Pons (tissue), 1 donor: ENCODE measurements at regions not wholly inside any gene's neighbourhood (a gene's known extent, or its start where the extent isn't known, plus 50 kb on each side); places are given as distances from the start of the nearest gene placed in this dataset.
A peak's percentile ranks its signal among the peaks of the same experiment; 100 is the strongest.
"Not testable (repeated sequence)": the region's sequence is repeated elsewhere in the genome, so short reads cannot be mapped to it uniquely, and the experiment has no call there.

ENCODE experiments used
- DNase-seq: peaks from one replicate; pipeline ENCODE4 v3.0.0-alpha.2; 2016; ENCODE audit warnings: low spot score

GRCh38 chrX:47776292-47777006 is 60.3 kb upstream of the ZNF81 start:
- DNase-seq, result no peak

DNA sequence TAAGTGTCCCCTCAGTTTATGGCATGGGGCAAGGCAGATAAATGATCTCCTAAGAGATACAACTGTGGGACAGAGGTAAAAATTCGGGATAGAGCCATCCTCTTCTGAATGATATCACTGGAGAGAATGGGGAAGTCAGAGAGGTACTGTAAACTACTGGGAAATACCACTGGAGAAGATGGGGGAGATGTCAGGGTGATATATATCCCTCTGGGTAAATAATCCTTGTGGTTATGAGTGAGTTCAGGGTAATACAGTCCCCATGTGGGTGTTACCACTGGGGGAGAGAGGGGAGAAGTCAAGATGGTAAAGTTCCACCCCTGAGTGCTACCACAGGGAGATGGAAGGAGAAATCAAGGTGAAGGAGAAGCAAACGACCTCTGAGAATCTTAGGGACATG is 63.9 kb upstream of the ZNF81 start:
- DNase-seq, result no peak

DNA sequence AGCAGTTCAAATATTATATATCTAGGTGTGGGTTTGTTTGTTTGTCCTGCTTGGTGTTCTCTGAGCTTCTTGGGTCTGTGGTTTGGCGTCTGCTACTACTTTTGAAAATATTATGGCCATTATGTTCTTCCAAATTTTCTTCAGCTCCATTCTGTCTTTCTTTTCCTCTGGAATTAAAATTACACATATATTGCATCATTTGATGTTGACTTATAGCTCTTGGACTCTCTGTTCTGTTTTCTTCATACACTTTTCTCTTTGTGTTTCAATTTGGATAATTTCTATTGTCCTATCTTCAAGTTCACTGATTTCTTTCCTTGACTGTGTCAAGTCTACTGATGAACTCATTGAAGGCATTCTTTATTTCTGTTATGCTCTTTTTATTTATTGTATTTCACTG is 65.2 kb upstream of the ZNF81 start:
- DNase-seq, result no peak

DNA sequence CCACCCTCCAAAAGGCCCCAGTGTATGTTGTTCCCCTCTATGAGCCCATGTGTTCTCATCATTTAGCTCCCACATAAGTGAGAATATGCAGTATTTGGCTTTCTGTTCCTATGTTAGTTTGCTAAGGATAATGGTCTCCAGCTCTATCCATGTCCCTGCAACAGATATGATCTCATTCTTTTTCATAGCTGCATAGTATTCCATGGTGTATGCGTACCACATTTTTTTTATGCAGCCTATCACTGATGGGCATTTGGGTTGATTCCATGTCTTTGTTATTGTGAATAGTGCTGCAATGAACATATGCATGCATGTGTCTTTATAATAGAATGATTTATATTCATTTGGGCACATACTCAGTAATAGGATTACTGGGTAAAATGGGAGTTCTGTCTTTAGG is 73.9 kb upstream of the ZNF81 start:
- not testable (repeated sequence) for DNase-seq

GRCh38 chrX:47752685-47753084 is 84.0 kb upstream of the ZNF81 start:
- no peak for DNase-seq

DNA sequence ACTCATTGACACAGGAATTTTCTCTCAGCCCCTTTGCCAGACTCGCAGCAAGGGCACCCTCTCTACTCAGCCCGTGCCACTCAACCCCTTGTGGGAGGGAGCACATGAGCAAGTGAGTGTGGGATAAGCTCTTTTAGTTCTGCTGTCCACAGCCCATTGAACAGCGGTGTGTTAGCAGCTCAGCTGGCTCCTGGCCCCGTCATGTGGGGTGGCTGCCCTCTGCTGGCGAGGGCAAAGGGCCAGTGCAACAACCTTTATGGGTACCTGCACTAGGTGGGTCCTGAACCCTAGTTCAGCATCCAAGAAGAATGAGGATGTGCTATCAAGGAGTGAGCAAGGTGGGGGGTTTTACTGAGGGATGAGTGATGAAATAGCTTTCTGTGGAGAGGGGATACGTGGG is 85.0 kb upstream of the ZNF81 start:
- no peak for DNase-seq

DNA sequence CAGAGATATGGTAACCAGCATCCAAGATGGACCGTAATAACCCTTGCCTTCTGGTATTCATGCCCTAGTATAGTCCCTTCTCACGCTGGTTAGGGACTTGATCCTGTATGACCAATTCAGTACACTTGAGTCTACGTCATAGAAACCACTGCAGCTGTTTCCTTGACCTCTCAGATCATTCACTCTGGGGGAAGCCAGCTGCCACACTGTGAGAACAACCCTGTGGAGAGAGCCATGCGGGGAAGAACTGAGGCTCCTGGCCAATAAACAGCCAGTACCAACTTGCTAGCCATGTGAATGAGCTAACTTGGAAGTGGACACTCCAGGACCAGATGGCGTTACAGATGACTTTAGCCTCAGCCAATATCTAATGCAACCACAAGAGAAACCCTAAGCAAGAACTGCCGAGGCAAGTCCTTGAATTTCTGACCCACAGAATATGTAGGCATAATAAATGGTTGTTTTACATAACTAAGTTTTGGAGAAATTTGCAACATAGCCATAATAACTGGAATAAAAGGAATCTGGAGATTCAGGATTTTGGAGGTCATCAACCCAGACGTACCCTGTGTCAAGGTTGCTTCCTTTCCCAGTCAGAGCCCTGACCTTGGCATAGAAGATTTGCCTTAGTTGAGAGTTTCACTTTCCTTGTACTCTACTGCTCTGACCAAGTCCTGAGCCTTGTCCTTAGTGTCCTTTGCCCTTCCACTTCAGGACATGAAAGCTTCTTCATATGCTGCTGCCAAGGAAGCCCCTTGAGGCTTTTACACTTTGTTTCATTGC is 87.3 kb upstream of the ZNF81 start:
- DNase-seq, result peak; percentile 8

DNA sequence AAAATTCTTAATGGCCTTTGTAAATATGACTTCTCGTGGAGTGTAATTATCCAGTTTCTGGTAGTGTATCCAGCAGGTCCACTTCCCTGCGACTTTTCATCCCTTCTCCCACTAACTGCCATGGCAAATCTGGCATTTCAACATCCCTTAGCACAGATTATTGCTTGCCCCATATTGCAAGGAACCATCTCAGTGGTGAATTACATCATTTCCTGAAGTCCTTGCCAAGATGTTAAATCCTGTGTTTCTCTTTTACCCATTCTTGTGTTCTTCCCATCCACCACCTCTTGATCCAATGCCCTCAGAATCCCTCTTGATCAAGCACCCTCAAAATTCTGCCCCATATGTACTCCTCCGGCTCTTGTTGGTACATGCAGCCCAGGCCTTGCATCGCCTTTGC is 88.1 kb upstream of the ZNF81 start:
- DNase-seq, result no peak

GRCh38 chrX:47746446-47746845 is 87.5 kb upstream of the UXT start:
- DNase-seq, result no peak

GRCh38 chrX:47745416-47745815 is 86.4 kb upstream of the UXT start:
- no peak for DNase-seq

- DNase-seq, result no peak
Measured at GRCh38 chrX:47743504-47743903, 84.5 kb upstream of the UXT start.

DNA sequence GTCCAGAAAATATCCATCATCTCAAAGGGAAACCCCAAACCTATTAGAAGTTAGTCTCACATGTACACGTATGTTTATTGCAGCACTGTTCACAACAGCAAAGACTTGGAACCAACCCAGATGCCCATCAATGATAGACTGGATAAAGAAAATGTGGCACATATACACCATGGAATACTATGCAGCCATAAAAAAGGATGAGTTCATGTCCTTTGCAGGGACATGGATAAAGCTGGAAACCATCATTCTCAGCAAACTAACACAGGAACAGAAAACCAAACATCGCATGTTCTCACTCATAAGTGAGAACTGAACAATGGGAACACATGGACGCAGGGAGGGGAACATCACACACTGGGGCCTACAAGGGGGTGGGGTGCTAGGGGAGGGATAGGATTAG is 79.9 kb upstream of the UXT start:
- not testable (repeated sequence) for DNase-seq

DNA sequence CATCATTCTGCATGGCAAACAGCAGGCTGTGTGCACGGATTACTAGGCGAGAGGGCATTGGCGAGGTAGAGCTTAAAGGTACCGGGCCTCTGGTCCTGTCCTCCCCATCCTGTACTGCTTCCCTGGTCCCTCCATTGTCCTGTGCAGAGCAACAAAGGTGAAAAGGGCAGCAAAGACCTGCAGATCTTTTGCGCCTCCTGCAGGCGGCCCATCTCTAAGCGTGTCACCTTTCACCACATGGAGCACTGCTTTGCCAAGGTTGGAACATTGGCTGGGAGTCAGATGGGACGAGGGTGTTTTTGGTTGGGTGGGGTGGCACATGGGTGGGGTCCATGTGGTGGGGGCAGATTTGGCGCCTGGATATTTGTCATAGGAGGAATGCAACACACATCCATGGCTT is 64.7 kb upstream of the UXT start:
- no peak for DNase-seq

DNA sequence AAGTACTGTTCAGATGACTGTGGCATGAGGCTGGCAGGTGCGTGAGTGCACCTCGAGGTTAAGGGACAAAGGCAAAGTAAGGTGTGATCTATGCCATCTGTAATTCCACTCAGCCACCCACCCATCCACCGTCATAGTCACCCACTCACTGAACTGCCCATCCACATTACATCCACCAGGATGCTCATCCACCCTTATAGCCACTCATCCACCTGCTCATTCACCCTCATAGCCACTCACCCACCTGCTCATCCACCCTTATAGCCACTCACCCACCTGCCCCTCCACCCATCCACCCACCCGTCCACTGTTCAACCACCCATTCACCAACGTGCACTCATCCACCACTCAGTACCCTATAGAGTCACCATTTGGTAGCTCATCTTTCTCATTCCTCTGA is 64.1 kb upstream of the UXT start:
- no peak for DNase-seq

DNA sequence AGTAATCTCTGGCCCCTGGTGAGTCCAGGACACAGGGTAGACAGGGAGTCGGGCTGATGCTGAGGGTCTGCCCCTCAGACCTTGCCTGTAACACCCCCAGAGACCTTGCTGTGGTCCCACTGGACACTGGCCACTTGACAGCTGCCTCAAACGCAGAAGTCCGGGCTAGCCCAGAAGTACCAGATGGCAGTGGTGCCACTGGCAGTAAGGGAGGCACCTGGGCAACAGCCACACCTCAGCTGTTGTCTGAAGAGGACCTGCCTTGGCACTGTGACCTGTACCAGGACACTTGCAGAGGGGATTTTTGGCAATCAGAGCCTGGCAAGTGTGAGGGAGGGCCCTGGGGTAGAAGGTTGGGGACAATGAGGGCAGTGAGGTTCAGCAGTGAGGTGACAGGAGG is 63.3 kb upstream of the UXT start:
- DNase-seq, result no peak

DNA sequence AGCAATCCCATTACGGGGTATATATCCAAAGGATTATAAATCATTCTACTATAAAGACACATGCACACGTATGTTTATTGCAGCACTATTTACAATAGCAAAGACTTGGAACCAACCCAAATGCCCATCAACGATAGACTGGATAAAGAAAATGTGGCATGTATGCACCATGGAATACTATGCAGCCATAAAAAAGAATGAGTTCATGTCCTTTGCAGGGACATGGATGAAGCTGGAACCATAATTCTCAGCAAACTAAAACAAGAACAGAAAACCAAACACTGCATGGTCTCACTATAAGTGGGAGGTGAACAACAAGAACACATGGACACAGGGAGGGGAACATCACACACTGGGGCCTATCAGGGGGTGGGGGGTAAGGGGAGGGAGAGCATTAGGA is 56.1 kb upstream of the UXT start:
- DNase-seq, result not testable (repeated sequence)

GRCh38 chrX:47712675-47713074 is 53.7 kb upstream of the UXT start:
- not testable (repeated sequence) for DNase-seq

- no peak for DNase-seq
Measured at GRCh38 chrX:47710252-47710651, 51.3 kb upstream of the UXT start.
